ENCODE measurements at regions not wholly inside any gene's neighbourhood (a gene's known extent, or its start where the extent isn't known, plus 50 kb on each side); places are given as distances from the start of the nearest gene placed in this dataset.
"Not testable (repeated sequence)": the region's sequence is repeated elsewhere in the genome, so short reads cannot be mapped to it uniquely, and the experiment has no call there.

- not testable (repeated sequence) for FAIRE-seq
Measured at GRCh38 chr7:114077158-114077524, 158.3 kb upstream of the PPP1R3A start.

DNA sequence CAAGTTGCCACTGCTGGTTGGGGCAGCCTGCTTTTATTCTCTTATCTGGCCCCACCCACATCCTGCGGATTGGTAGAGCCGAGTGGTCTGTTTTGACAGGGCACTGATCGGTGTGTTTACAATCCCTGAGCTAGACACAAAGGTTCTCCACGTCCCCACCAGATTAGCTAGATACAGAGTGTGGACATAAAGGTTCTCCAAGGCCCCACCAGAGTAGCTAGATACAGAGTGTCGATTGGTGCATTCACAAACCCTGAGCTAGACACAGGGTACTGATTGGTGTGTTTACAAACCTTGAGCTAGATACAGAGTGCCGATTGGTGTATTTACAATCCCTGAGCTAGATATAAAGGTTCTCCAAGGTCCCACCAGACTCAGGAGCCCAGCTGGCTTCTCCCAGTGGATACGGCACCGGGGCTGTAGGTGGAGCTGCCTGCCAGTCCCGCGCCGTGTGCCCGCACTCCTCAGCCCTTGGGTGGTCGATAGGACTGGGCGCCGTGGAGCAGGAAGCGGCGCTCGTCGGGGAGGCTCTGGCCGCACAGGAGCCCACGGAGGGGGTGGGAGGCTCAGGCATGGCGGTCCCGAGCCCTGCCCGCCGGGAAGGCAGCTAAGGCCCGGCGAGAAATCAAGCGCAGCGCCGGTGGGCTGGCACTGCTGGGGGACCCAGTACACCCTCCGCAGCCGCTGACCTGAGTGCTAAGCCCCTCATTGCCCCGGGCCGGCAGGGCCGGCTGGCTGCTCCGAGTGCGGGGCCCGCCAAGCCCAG is 157.8 kb upstream of the PPP1R3A start:
- not testable (repeated sequence) for FAIRE-seq

GRCh38 chr7:114073701-114074100 is 154.9 kb upstream of the PPP1R3A start:
- FAIRE-seq = no peak

DNA sequence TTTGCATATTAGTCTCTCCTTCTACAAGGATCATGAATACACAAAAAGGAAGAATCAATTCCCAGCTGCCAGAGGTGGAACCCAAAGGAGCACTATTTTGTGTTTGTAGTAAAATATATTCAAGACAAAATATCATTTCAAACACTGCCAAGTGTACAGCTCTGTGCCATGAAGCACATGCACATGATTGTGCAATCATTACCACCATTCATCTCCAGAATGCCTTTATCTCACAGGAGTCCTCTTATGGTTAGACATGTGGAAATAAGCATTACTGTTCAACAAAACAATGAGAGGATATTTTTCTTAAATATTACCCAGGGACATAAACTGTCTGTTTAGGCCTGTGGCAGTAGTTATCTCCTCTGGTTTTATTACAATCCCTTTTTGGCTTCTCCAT is 151.4 kb upstream of the PPP1R3A start:
- no peak for FAIRE-seq

GRCh38 chr7:114062810-114063209 is 144.0 kb upstream of the PPP1R3A start:
- no peak for FAIRE-seq

GRCh38 chr7:114051871-114052331 is 133.1 kb upstream of the PPP1R3A start:
- FAIRE-seq = no peak

DNA sequence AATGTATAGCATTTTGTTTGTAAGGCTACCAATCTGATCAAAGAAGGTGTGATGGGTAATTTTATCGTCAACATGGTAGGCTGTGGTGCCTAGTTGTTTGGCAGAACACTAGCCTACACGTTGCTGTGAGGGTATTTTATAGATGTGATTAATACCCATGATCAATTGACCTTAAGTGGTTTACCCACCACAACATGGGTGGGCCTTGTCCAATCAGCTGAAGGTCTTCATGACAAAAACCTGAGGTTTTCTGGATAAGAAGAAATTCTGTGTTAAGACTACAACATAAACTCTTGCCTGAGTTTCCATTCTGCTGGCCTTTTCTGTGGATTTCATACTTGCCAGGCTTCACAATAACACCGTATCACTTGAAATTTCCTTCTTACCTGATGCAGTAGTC is 131.8 kb upstream of the PPP1R3A start:
- FAIRE-seq = no peak

- no peak for FAIRE-seq
Measured at GRCh38 chr7:114048386-114049235, 129.8 kb upstream of the PPP1R3A start.

DNA sequence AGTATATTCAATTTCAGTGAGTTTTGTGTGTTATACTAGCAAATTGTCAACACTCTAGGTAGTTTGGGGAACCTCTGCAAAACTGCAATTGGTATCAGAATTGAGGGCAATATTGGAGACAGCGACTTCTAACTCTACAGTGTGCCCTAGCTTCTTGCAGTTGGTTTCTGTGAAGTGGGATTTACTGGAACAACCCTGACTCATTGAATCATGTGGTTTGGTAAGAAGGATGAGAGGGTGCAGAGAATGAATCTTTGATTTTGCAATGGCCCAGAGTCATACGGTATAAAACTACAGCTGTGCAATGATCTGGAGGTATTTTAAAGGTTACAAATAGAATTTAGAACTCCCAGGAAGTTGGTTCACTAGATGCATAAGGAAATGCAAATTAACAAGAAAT is 129.1 kb upstream of the PPP1R3A start:
- no peak for FAIRE-seq

DNA sequence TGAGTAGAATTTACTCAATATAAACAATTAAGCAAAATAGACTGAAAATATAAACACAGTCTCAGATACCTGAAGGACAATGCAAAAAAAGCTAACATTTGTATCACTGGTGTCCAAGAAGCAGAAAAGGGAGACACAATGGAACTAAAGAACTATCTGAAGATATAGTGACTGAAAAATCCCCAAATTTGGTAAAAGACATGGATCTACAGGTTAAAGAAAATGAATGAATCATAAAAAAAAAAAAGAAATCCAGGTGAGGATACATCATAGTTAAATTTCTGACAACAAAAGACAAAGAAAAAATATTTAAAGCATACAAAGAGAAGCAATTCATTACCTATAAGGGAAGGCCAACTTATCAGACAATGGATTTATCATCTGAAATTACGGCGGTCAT is 114.7 kb upstream of the PPP1R3A start:
- peak; percentile 33 for FAIRE-seq

DNA sequence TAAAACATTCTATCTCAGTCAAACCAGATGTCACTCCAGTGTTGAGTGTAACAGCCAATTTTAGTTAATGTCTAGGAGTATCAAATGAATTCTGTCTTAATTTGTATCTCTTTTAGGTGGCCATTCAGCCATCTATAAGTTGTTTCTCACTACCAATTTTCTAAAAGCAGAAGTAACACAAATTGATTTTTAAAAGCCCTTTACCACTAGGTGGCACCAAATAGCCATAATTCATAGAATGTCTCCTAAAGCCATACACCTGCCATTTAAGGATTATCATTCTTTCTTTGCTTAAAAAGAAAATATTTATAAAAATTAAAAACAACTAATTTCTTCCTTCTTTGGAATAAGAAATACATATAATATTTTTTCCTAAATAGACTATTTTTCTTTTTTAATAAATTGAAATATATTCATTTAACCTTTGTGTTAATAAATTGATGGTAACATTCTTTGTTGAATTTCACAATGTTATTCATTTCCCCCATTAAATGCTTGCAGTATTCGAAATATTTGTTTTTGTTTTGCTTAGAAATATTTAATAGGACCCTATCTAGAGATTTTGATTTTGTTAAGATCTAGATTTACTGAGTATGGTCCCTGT is 107.8 kb upstream of the PPP1R3A start:
- FAIRE-seq = peak; percentile 96

GRCh38 chr7:114021135-114021534 is 102.3 kb upstream of the PPP1R3A start:
- no peak for FAIRE-seq

- no peak for FAIRE-seq
Measured at GRCh38 chr7:114008696-114009095, 89.9 kb upstream of the PPP1R3A start.

GRCh38 chr7:114007386-114007785 is 88.6 kb upstream of the PPP1R3A start:
- FAIRE-seq = no peak

GRCh38 chr7:113998934-113999333 is 80.1 kb upstream of the PPP1R3A start:
- no peak for FAIRE-seq

DNA sequence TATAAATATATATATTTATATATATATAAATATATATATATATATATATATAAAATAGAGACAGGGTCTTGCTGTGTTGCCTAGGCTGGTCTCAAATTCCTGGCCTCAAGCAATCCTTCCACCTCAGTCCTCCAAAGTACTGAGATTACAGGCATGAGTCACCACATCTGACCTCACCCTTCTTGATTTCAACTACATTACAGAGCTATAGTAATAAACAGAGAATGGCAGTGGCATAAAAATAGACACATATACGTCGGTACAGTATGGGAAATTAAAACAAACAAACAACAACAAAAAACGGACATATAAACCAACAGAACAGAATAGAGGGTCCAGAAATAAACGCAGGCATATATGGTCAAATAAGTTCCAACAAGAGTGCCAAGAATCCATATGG is 77.6 kb upstream of the PPP1R3A start:
- FAIRE-seq = no peak

DNA sequence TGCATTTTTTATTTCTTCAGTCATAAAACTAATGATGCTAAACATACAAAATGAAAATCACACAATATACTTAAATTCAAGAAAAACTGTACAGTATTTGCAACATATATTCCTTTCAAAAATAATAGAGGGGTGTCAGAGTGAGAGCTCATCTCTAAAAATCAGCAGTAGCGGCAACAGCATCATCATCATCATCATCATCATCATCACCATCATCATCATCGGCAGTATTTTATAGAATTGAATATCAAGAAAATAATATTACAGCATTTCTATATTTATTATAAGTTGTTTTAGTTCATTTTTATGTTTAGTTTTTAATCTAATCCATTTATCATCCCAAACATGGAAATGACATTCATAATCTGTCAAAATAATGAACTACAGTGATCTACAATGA is 67.4 kb upstream of the PPP1R3A start:
- no peak for FAIRE-seq

DNA sequence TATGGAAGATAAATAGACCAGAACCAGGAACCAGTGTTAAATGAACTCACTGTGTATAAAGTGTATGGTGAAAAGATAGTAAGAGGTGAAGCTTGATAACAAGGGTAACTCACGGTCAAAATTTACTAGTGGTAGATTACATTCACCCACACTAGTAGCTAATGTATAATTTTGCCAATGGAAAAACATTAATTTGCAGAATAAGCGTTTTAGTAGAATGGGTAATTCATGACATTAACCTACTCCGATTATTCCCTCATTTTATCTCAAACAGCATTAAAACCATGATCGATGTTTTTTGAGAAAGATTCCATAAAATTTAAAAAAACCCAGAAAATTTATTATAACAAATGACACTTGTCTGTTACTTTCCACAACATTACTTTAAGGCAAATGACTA is 57.7 kb upstream of the PPP1R3A start:
- FAIRE-seq = no peak

DNA sequence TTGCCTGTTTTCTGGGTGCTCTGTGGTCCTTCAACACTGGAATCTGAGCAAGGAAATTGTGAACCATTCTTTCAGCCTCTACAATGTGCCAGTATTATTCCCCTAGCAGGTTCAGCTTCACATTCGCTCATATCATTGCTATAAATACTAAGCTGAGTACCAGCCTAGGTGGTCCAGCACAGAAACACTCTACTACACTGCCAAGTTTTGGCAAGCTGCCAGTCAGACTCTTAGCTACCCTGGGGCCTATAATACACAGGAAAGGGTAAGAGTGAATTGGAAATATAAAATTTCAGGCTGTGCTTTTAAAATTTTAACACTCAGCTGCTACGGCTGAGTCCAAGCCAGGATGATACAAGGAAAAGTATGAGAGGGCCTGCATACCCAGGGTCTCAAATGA is 49.9 kb upstream of the PPP1R3A start:
- no peak for FAIRE-seq

All from islet of Langerhans (tissue), 1 donor.